HepG2 (cell line): ENCODE measurements at regions not wholly inside any gene's neighbourhood (a gene's known extent, or its start where the extent isn't known, plus 50 kb on each side); places are given as distances from the start of the nearest gene placed in this dataset.

Source experiments
- ATAC-seq: fragments of 200-7000 bp; cut with Tn5 transposase; 3 replicates; pipeline ENCODE4 v1.9.1; 2020; ENCODE audit warnings: mild to moderate bottlenecking, moderate library complexity
- BruUV-seq: library from RNA; stranded (reverse); fragments of 400-500 nt; replicated peaks from 2 replicates; lab custom pipeline; 2021; lab: Mats Ljungman, UMichigan
- CTCF ChIA-PET: fragments of 300-600 bp; formaldehyde crosslinking; extraction: SDS; loops from one replicate; lab custom pipeline; 2021; ENCODE audit warnings: low total read pairs, inconsistent platforms, low intra/inter-chr PET ratio; lab: Yijun Ruan, JAX
- POLR2A ChIA-PET: fragments of 350-600 bp; sonication (Branson Sonifier 250); formaldehyde crosslinking; loops from one replicate; lab custom pipeline; 2020; ENCODE audit warnings: antibody characterized with exemption, inconsistent platforms; lab: Yijun Ruan, JAX
- DNase-seq: peaks from one replicate; pipeline ENCODE4 v3.0.0-alpha.2; 2015; ENCODE audit warnings: low spot score
- FAIRE-seq: peaks from 3 replicates; lab custom pipeline; 2011; peaks lifted over from hg19 to GRCh38; lab: Jason Lieb, UNC
- H2AFZ ChIP-seq: one replicate; pipeline ENCODE4 v1.6.1; 2011; ENCODE audit warnings: low read length, inconsistent platforms
- H3K27ac ChIP-seq: fragments of 300-600 bp; 3 replicates; pipeline ENCODE4 v1.8.0; 2011; ENCODE audit warnings: mixed run types, mild to moderate bottlenecking, mixed read lengths, low read length, inconsistent platforms; ENCODE audit not compliant: insufficient read depth; ENCODE audit errors: extremely low read length
- H3K27me3 ChIP-seq, 2 experiments: fragments of 200-600 bp in 1 of 2; 2 replicates in 1 of 2; 3 replicates in 1 of 2; pipeline versions ENCODE4 v1.6.0 to v1.8.0; 2011; ENCODE audit warnings: low read length in 2 of 2, mild to moderate bottlenecking in 2 of 2, moderate library complexity in 2 of 2, inconsistent platforms in 1 of 2; ENCODE audit not compliant: insufficient read depth in 2 of 2, control insufficient read depth in 1 of 2
- H3K36me3 ChIP-seq, 2 experiments: fragments of 200-600 bp in 1 of 2; replicated peaks in 1 of 2; 2 replicates in 1 of 2; 3 replicates in 1 of 2; pipeline versions ENCODE4 v1.5.1 to v1.8.0; 2011; ENCODE audit warnings: low read length in 2 of 2, inconsistent platforms in 1 of 2; ENCODE audit not compliant: insufficient read depth in 2 of 2, control insufficient read depth in 1 of 2
- H3K4me1 ChIP-seq: 2 replicates; pipeline ENCODE4 v1.5.1; 2012; ENCODE audit warnings: low read length, inconsistent platforms; ENCODE audit not compliant: insufficient read depth
- H3K4me2 ChIP-seq: 2 replicates; pipeline ENCODE4 v1.6.0; 2011; ENCODE audit warnings: low read depth, low read length, inconsistent platforms
- H3K4me3 ChIP-seq, 3 experiments: fragments of 200-600 bp in 1 of 3; sonication (generic), shearing (Covaris generic) in 1 of 3; replicated peaks in 1 of 3; 2 replicates each; pipeline ENCODE4 v1.5.1; 2011 to 2016; ENCODE audit warnings: low read length in 3 of 3, inconsistent platforms in 2 of 3, low read depth in 2 of 3, mild to moderate bottlenecking in 2 of 3, control low read depth in 1 of 3, mixed read lengths in 1 of 3; ENCODE audit not compliant: insufficient read depth in 1 of 3
- H3K79me2 ChIP-seq: one replicate; pipeline ENCODE4 v1.6.1; 2011; ENCODE audit warnings: low read length, inconsistent platforms; ENCODE audit not compliant: insufficient read depth
- H3K9ac ChIP-seq: 2 replicates; pipeline ENCODE4 v1.6.0; 2011; ENCODE audit warnings: mild to moderate bottlenecking, low read depth, low read length, inconsistent platforms; ENCODE audit not compliant: insufficient read depth
- H3K9me3 ChIP-seq: 2 replicates; pipeline ENCODE4 v1.5.1; 2012; ENCODE audit warnings: mild to moderate bottlenecking, low read length
- H4K20me1 ChIP-seq: 2 replicates; pipeline ENCODE4 v1.6.0; 2011; ENCODE audit warnings: inconsistent platforms, mild to moderate bottlenecking, low read length, moderate library complexity; ENCODE audit not compliant: insufficient read depth
- ARID5B ChIP-seq: IDR thresholded peaks from 2 replicates; pipeline ENCODE4 v1.4.0; 2020; ENCODE audit warnings: mild to moderate bottlenecking, missing genetic modification reagents
- ATF1 ChIP-seq: IDR thresholded peaks from 2 replicates; pipeline ENCODE4 v1.6.1; 2016; ENCODE audit warnings: mild to moderate bottlenecking, control low read depth
- CEBPB ChIP-seq: IDR thresholded peaks from 2 replicates; pipeline ENCODE4 v1.6.1; 2011; ENCODE audit warnings: low read depth, low read length, improper control_type of control experiment, borderline replicate concordance
- EP300 ChIP-seq, 3 experiments: sonication (generic) in 1 of 3; formaldehyde crosslinking in 1 of 3; IDR thresholded peaks; 2 replicates each; pipeline versions ENCODE4 v1.5.1 to v1.6.1; 2011 to 2020; ENCODE audit warnings: low read depth in 2 of 3, low read length in 2 of 3, borderline replicate concordance in 1 of 3, improper control_type of control experiment in 1 of 3, mild to moderate bottlenecking in 1 of 3, missing genetic modification reagents in 1 of 3, moderate library complexity in 1 of 3
- HNF4A ChIP-seq: sonication (generic); formaldehyde crosslinking; IDR thresholded peaks from 2 replicates; pipeline ENCODE4 v1.4.0; 2020; ENCODE audit warnings: missing genetic modification reagents
- NR0B2 ChIP-seq: sonication (generic); formaldehyde crosslinking; IDR thresholded peaks from 2 replicates; pipeline ENCODE4 v1.4.0; 2020; ENCODE audit warnings: mild to moderate bottlenecking, missing genetic modification reagents
- ZMYM4 ChIP-seq: sonication (generic); formaldehyde crosslinking; IDR thresholded peaks from 2 replicates; pipeline ENCODE4 v1.8.1; 2023; ENCODE audit warnings: mild to moderate bottlenecking, missing genetic modification reagents
- ZNF3 ChIP-seq: IDR thresholded peaks from 2 replicates; pipeline ENCODE4 v1.7.0; 2017; ENCODE audit warnings: inconsistent platforms
- ZNF879 ChIP-seq: sonication (generic); formaldehyde crosslinking; IDR thresholded peaks from 2 replicates; pipeline ENCODE4 v1.8.1; 2023; ENCODE audit warnings: missing genetic modification reagents
- WGBS: methylation state at CpG from one replicate; pipeline ENCODE4 v1.1.6; 2017; ENCODE audit warnings: low lambda C conversion rate; 5-methylcytosine and 5-hydroxymethylcytosine counted together
- in situ Hi-C: cut with HindIII; loops from 2 replicates; pipeline ENCODE4 v1.10.0; 2017; ENCODE audit warnings: low pct_unique_long_range_greater_than_20kb; ENCODE audit not compliant: extremely low pct_ligation_motif_present
- intact Hi-C: fragments of 100-400 bp; cut with micrococcal nuclease; formaldehyde crosslinking; loops from one replicate; pipeline ENCODE4 v1.10.0; 2022; ENCODE audit not compliant: unreplicated experiment

DNA sequence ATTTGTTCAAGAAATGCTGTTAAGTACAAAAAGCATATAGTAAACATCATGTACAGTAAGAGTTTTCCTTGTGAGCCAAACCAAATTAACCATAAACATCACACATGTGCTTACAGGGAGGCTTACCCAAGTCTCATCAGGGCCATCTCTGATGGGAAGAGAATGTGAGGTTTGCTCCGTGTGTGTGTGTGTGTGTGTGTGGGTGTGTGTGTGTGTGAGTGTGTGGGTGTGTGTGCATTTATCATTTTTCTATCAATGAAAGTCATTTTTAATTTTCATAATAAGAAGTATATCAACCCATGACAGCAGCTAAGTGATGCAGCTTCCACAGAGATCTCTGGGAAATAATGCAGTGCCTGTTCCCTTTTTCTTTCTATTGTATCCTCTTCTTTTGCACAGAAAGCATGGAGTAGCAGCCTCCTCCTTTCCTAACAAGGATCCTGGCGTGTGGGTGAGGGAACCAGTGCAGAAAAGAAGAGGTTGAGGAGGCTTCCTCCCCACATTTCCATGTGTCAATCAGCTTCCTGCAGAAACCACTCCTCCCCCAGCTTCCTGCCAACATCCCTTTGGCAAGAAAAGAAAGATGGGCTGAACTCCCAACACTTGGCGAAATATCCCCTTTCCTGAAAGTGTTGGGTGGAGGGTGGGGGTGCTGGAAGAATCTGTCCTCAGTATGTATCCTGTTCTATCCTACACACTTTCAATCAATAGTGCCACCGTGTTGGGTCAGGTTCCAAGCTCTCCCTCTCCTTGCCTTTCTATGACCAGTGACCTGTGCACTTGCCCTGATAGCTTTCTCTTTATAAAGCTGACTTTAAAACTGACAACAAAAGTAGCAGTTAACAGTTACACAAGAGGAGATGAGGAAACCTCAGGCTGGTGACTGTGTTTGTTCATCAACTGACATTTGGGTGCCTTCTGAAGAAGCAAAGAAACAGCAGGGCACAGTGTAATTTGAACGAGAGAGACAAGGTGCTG lies 251.8 kb upstream of the CITED2 start:
- Histone ChIP-seq H3K9ac (no peak overlapping the region), H3K27me3 (no peaks in the 10 kb centered on the region), H3K4me2 (peak overlapping the region; percentile 37), H3K79me2 (no peaks in the 10 kb centered on the region), H2AFZ (no peak overlapping the region), H3K27ac (no peak overlapping the region), H3K36me3 (no peaks in the 10 kb centered on the region), H3K4me1 (peaks cover 14% of the 10 kb centered on the region), H3K9me3 (no peaks in the 10 kb centered on the region), H4K20me1 (no peaks in the 10 kb centered on the region), H3K4me3 (no peak overlapping the region)
- 15% methylated on average over 5 of the region's 5 CpGs for WGBS
- intact Hi-C loops (no loop called here), in situ Hi-C loops (no loop called here)
- BruUV-seq, result no TSS peak
- CTCF ChIA-PET, result no interaction called here
- peak; percentile 84 for ATAC-seq
- peak; percentile 53 for FAIRE-seq
- POLR2A ChIA-PET, result no interaction called here
- TF ChIP-seq EP300 (IDR thresholded peaks at IDR 0.05; ENCODE audit: low read depth in 2 of 2, low read length in 2 of 2), result peak in 1 of 2 experiments; percentile 55; a peak in 1 of 4 replicates
- TF ChIP-seq EP300 (CRISPR knock-in tag; IDR thresholded peaks at IDR 0.05; ENCODE audit: borderline replicate concordance), result no peak
- TF ChIP-seq ZNF3, result peak; percentile 95
- TF ChIP-seq ZMYM4 (CRISPR knock-in tag), result 0 out of 2 replicates have a peak, but pooled peaks have one; percentile 25
- TF ChIP-seq ARID5B (CRISPR knock-in tag), result 0 out of 2 replicates have a peak, but pooled peaks have one; percentile 20
- TF ChIP-seq NR0B2 (CRISPR knock-in tag), result no peak
- no peak for TF ChIP-seq ZNF879 (CRISPR knock-in tag)
- TF ChIP-seq ATF1 (CRISPR knock-in tag), result 0 out of 2 replicates have a peak, but pooled peaks have one; percentile 12
- TF ChIP-seq HNF4A (CRISPR knock-in tag), result 0 out of 2 replicates have a peak, but pooled peaks have one; percentile 7
- TF ChIP-seq CEBPB, result peak; percentile 77; the same call in 1 of the 2 replicates
- DNase-seq, result peak; percentile 15
